Stimulated activated naive B cell treated with anti-CD40 and anti-IgM and Interleukin-4, amounts not matched to agents 10 μg/mL and 1 μg/mL and 100 μg/mL, for 72 hours (primary cell): ENCODE measurements at regions not wholly inside any gene's neighbourhood (a gene's known extent, or its start where the extent isn't known, plus 50 kb on each side); places are given as distances from the start of the nearest gene placed in this dataset.
"Not testable (repeated sequence)": the region's sequence is repeated elsewhere in the genome, so short reads cannot be mapped to it uniquely, and the experiment has no call there.

Source experiments
- ATAC-seq, 2 donors: fragments of 150-1000 bp; cut with Tn5 transposase; replicated peaks; 2 replicates each; pipeline ENCODE4 v1.10.0; 2021; ENCODE audit warnings: moderate library complexity in 1 of 2
- DNase-seq: peaks from one replicate; pipeline ENCODE4 v3.0.0; 2021
- H3K27ac Mint-ChIP-seq: one replicate; pipeline ENCODE4 v1.8.0; 2022; ENCODE audit warnings: mild to moderate bottlenecking, mixed read lengths
- H3K27me3 Mint-ChIP-seq, 2 donors: one replicate each; pipeline ENCODE4 v1.8.0; 2022; ENCODE audit warnings: mixed read lengths in 2 of 2
- H3K36me3 Mint-ChIP-seq, 2 donors: one replicate each; pipeline ENCODE4 v1.8.0; 2022; ENCODE audit warnings: mixed read lengths in 2 of 2, mild to moderate bottlenecking in 1 of 2
- H3K4me1 Mint-ChIP-seq, 2 donors: one replicate each; pipeline ENCODE4 v1.8.0; 2022; ENCODE audit warnings: mixed read lengths in 2 of 2, mild to moderate bottlenecking in 1 of 2
- H3K4me3 Mint-ChIP-seq, 2 donors: one replicate each; pipeline ENCODE4 v1.8.0; 2022; ENCODE audit warnings: mild to moderate bottlenecking in 2 of 2, mixed read lengths in 2 of 2, moderate library complexity in 1 of 2
- H3K9me3 Mint-ChIP-seq, 2 donors: one replicate each; pipeline ENCODE4 v1.8.0; 2022; ENCODE audit warnings: mixed read lengths in 2 of 2, mild to moderate bottlenecking in 1 of 2

GRCh38 chr7:410395-410910, 109.2 kb downstream of the PDGFA start:
- Mint-ChIP-seq H3K4me1 (peaks cover 0 to 7% of the 10 kb centered on the region in 2 donors), H3K36me3 (no peaks in the 10 kb centered on the region), H3K4me3 (no peak overlapping the region), H3K9me3 (no peaks in the 10 kb centered on the region), H3K27ac (no peak overlapping the region), H3K27me3 (peaks cover 32 to 35% of the 10 kb centered on the region in 2 donors)
- no peak for DNase-seq
- ATAC-seq: no peak

GRCh38 chr7:411116-411515, 108.5 kb downstream of the PDGFA start:
- ATAC-seq, H3K9me3 Mint-ChIP-seq, H3K4me1 Mint-ChIP-seq, H3K4me3 Mint-ChIP-seq, H3K36me3 Mint-ChIP-seq, H3K27ac Mint-ChIP-seq, DNase-seq: not testable (repeated sequence)
- peaks cover 28 to 31% of the 10 kb centered on the region in 2 donors for H3K27me3 Mint-ChIP-seq

- Mint-ChIP-seq H3K4me1 (peaks cover 0 to 7% of the 10 kb centered on the region in 2 donors), H3K4me3 (no peak overlapping the region), H3K9me3 (no peaks in the 10 kb centered on the region), H3K36me3 (peaks cover 0 to 1% of the 10 kb centered on the region in 2 donors), H3K27ac (no peak overlapping the region), H3K27me3 (peaks cover 21 to 26% of the 10 kb centered on the region in 2 donors)
- no peak for DNase-seq
- peak in 1 of 2 donors; percentile 18 for ATAC-seq
Measured at GRCh38 chr7:411677-412312, 107.9 kb downstream of the PDGFA start.

- Mint-ChIP-seq H3K9me3 (peaks cover 2% of the 10 kb centered on the region in 2 donors), H3K27ac (no peak overlapping the region), H3K27me3 (peaks cover 16 to 20% of the 10 kb centered on the region in 2 donors), H3K36me3 (peaks cover 1% of the 10 kb centered on the region in 2 donors), H3K4me1 (peaks cover 0 to 7% of the 10 kb centered on the region in 2 donors), H3K4me3 (no peak overlapping the region)
- DNase-seq (no peak), ATAC-seq (peak in 1 of 2 donors; percentile 56)
Measured at GRCh38 chr7:412313-412710, 107.3 kb downstream of the PDGFA start.

GRCh38 chr7:414681-415560, 104.7 kb downstream of the PDGFA start:
- peaks cover 0 to 7% of the 10 kb centered on the region in 2 donors for H3K4me1 Mint-ChIP-seq
- peaks cover 8 to 9% of the 10 kb centered on the region in 2 donors for H3K9me3 Mint-ChIP-seq
- DNase-seq (no peak), ATAC-seq (no peak)
- no peak overlapping the region for H3K4me3 Mint-ChIP-seq
- peaks cover 6% of the 10 kb centered on the region in 2 donors for H3K27me3 Mint-ChIP-seq
- no peak overlapping the region for H3K27ac Mint-ChIP-seq
- peaks cover 4 to 8% of the 10 kb centered on the region in 2 donors for H3K36me3 Mint-ChIP-seq

- peaks cover 0 to 7% of the 10 kb centered on the region in 2 donors for H3K4me1 Mint-ChIP-seq
- no peak overlapping the region for H3K27ac Mint-ChIP-seq
- no peak overlapping the region for H3K4me3 Mint-ChIP-seq
- peaks cover 6% of the 10 kb centered on the region in 2 donors for H3K27me3 Mint-ChIP-seq
- peaks cover 4 to 8% of the 10 kb centered on the region in 2 donors for H3K36me3 Mint-ChIP-seq
- peaks cover 8 to 9% of the 10 kb centered on the region in 2 donors for H3K9me3 Mint-ChIP-seq
- ATAC-seq: no peak
- DNase-seq: no peak
Measured at GRCh38 chr7:415646-416525, 103.8 kb downstream of the PDGFA start.

GRCh38 chr7:416761-417624, 102.7 kb downstream of the PDGFA start:
- peaks cover 0 to 7% of the 10 kb centered on the region in 2 donors for H3K4me1 Mint-ChIP-seq
- DNase-seq (no peak), ATAC-seq (no peak)
- H3K9me3 Mint-ChIP-seq: peaks cover 8 to 9% of the 10 kb centered on the region in 2 donors
- H3K4me3 Mint-ChIP-seq: no peak overlapping the region
- no peak overlapping the region for H3K27ac Mint-ChIP-seq
- peaks cover 4 to 8% of the 10 kb centered on the region in 2 donors for H3K36me3 Mint-ChIP-seq
- peaks cover 6 to 9% of the 10 kb centered on the region in 2 donors for H3K27me3 Mint-ChIP-seq

GRCh38 chr7:417625-417889, 102.1 kb downstream of the PDGFA start:
- DNase-seq: no peak
- no peak overlapping the region for H3K4me3 Mint-ChIP-seq

GRCh38 chr7:417973-418601, 101.6 kb downstream of the PDGFA start:
- H3K4me3 Mint-ChIP-seq: no peak overlapping the region
- H3K36me3 Mint-ChIP-seq: peaks cover 4 to 8% of the 10 kb centered on the region in 2 donors
- no peak overlapping the region for H3K27ac Mint-ChIP-seq
- DNase-seq (no peak), ATAC-seq (no peak)
- H3K27me3 Mint-ChIP-seq: peaks cover 6 to 10% of the 10 kb centered on the region in 2 donors
- H3K4me1 Mint-ChIP-seq: no peaks in the 10 kb centered on the region
- peaks cover 8 to 9% of the 10 kb centered on the region in 2 donors for H3K9me3 Mint-ChIP-seq

More at GRCh38 chr7:417625-417889, 102.1 kb downstream of the PDGFA start:
- Mint-ChIP-seq H3K4me1 (peaks cover 0 to 2% of the 10 kb centered on the region in 2 donors), H3K9me3 (peaks cover 8 to 9% of the 10 kb centered on the region in 2 donors), H3K27me3 (peaks cover 6 to 10% of the 10 kb centered on the region in 2 donors), H3K27ac (no peak overlapping the region), H3K36me3 (peaks cover 4 to 8% of the 10 kb centered on the region in 2 donors)
- no peak for ATAC-seq

- Mint-ChIP-seq H3K27me3 (peaks cover 6 to 10% of the 10 kb centered on the region in 2 donors), H3K27ac (no peak overlapping the region), H3K36me3 (peaks cover 4 to 8% of the 10 kb centered on the region in 2 donors), H3K9me3 (peaks cover 8 to 9% of the 10 kb centered on the region in 2 donors), H3K4me1 (no peaks in the 10 kb centered on the region), H3K4me3 (no peak overlapping the region)
- no peak for ATAC-seq
- DNase-seq: no peak
Measured at GRCh38 chr7:418636-419280, 100.9 kb downstream of the PDGFA start.

GRCh38 chr7:420142-421093, 99.2 kb downstream of the PDGFA start:
- Mint-ChIP-seq H3K4me3 (no peak overlapping the region), H3K9me3 (peaks cover 8 to 9% of the 10 kb centered on the region in 2 donors), H3K27me3 (peaks cover 0 to 4% of the 10 kb centered on the region in 2 donors), H3K4me1 (no peaks in the 10 kb centered on the region), H3K36me3 (peaks cover 4 to 8% of the 10 kb centered on the region in 2 donors), H3K27ac (no peak overlapping the region)
- ATAC-seq (no peak), DNase-seq (no peak)
